ENCODE measurements at regions not wholly inside any gene's neighbourhood (a gene's known extent, or its start where the extent isn't known, plus 50 kb on each side); places are given as distances from the start of the nearest gene placed in this dataset.

DNA sequence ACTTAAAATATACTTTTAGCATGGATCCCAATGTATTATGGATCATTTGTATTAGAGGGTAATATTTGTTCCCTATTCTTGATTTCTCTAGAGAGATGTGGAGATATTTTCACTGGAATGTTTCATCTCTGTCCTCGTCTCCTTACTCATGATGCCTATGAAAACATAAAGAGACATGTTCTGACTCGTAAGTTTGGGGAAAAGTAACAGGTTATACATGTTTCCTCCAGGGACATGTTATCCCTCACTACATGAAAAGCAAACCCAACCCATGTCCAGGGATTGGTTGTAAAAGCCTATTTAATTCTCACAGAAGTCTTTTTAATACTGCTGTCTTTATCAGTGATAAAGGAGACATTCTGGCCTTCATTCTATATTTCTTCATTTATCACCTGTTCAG lies 621.4 kb downstream of the GABRG1 start:
- TF ChIP-seq CTCF (IDR thresholded peaks at IDR 0.05), result no peak
- TF ChIP-seq POLR2A (IDR thresholded peaks at IDR 0.05), result no peak

Measured in uterus (tissue), 2 donors.